ENCODE measurements at regions not wholly inside any gene's neighbourhood (a gene's known extent, or its start where the extent isn't known, plus 50 kb on each side); places are given as distances from the start of the nearest gene placed in this dataset.

DNA sequence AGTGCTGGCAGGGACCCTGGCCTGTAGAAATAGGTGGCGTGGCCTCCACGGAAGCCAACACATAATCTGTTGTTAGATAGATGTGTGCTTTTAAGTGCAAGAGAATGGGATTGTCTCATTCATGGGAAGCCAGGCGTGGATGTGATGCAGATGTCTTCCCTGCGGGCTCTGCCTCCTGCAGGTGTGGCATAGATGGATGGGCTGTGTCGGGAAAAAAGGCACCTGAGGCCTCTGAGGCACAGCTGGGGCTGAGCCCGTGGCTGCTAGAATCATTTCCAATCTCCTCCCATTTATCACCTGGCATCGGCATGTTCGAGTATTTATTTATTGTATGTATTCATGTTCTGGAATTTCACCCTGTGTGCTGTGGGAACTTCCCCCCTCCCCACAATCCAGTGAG is 353.4 kb upstream of the AJAP1 start:
- intact Hi-C loops (cut with DNase I; ENCODE audit: low total_unique reads): no loop called here
- H3K4me3 ChIP-seq (ENCODE audit: low read depth, poor library complexity, severe bottlenecking): no peak overlapping the region
- no peak for DNase-seq (ENCODE audit: low spot score in 2 of 2)
- WGBS, 2 donors: 48 to 53% methylated on average over 8 of the region's 8 CpGs
- TF ChIP-seq POLR2A (IDR thresholded peaks at IDR 0.05): no peak
- TF ChIP-seq, protein P1, sequence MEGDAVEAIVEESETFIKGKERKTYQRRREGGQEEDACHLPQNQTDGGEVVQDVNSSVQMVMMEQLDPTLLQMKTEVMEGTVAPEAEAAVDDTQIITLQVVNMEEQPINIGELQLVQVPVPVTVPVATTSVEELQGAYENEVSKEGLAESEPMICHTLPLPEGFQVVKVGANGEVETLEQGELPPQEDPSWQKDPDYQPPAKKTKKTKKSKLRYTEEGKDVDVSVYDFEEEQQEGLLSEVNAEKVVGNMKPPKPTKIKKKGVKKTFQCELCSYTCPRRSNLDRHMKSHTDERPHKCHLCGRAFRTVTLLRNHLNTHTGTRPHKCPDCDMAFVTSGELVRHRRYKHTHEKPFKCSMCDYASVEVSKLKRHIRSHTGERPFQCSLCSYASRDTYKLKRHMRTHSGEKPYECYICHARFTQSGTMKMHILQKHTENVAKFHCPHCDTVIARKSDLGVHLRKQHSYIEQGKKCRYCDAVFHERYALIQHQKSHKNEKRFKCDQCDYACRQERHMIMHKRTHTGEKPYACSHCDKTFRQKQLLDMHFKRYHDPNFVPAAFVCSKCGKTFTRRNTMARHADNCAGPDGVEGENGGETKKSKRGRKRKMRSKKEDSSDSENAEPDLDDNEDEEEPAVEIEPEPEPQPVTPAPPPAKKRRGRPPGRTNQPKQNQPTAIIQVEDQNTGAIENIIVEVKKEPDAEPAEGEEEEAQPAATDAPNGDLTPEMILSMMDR (IDR thresholded peaks at IDR 0.05): no peak

DNA sequence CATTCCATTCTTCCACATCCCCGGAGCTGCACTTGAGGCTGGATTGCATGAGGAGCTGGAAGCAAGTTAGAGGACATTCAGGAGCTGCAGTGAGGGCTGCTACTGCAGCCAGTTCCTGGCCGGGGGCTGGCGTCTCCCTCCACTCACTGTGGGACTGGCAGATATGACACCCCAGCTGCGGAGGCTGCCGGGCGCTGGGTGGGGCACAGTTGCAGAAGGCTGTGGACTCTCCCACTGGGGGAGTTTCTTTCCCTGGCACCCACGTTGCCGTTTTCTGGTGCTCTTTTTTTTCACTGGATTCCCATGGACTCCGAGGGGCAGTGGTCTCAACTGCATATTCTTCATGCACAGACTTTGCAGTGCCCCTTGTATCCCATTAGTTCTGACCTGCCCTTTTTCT is 351.1 kb upstream of the AJAP1 start:
- TF ChIP-seq POLR2A (IDR thresholded peaks at IDR 0.05): no peak
- TF ChIP-seq, protein P1 (IDR thresholded peaks at IDR 0.05): no peak
- intact Hi-C loops (cut with DNase I; ENCODE audit: low total_unique reads): no loop called here
- 56 to 68% methylated on average over 9 of the region's 9 CpGs for WGBS, 2 donors
- peak in 1 of 2 donors; percentile 71 for DNase-seq (ENCODE audit: low spot score in 2 of 2)
- no peak overlapping the region for H3K4me3 ChIP-seq (ENCODE audit: low read depth, poor library complexity, severe bottlenecking)

DNA sequence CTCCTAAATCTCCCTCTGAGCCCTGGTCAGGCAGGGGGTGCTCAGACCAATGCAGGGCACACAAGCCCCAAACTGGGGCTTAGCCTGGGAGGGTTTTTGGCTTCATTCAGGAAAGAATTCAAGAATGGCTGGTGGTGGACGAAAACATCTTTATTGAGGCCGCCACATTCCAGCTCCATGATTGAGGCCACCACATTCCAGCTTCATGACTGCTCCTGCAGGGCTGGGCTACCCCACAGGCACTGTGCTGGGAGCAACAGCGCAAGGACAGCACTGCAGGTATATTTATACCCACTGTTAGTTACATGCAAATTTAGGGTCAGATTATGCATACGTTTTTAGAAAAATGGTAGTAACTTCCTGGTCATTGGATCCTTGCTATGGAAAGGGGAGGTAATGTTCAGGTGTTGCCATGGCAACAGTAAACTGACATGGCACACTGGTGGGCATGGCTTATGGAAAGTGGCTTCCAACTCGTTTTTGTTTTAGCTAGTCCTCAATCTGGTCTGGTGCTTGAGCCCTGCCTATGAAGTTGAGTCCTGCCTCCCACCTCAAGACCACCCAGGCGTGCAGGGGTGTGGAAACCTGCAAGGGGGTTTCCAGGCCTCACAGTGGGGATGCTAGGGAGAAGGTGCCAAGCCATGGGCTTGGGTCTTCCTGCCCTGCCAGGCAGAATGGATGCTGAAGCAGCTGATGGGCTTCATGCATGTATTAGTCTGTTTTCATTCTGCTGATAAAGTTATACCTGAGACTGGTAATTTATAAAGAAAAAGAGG is 348.7 kb upstream of the AJAP1 start:
- DNase-seq (ENCODE audit: low spot score in 2 of 2): peak in 1 of 2 donors; percentile 67
- no peak for TF ChIP-seq POLR2A (IDR thresholded peaks at IDR 0.05)
- TF ChIP-seq, protein P1 (IDR thresholded peaks at IDR 0.05): no peak
- WGBS, 2 donors: 80 to 83% methylated on average over 6 of the region's 6 CpGs
- H3K4me3 ChIP-seq (ENCODE audit: low read depth, poor library complexity, severe bottlenecking): no peak overlapping the region
- intact Hi-C loops (cut with DNase I; ENCODE audit: low total_unique reads): no loop called here

DNA sequence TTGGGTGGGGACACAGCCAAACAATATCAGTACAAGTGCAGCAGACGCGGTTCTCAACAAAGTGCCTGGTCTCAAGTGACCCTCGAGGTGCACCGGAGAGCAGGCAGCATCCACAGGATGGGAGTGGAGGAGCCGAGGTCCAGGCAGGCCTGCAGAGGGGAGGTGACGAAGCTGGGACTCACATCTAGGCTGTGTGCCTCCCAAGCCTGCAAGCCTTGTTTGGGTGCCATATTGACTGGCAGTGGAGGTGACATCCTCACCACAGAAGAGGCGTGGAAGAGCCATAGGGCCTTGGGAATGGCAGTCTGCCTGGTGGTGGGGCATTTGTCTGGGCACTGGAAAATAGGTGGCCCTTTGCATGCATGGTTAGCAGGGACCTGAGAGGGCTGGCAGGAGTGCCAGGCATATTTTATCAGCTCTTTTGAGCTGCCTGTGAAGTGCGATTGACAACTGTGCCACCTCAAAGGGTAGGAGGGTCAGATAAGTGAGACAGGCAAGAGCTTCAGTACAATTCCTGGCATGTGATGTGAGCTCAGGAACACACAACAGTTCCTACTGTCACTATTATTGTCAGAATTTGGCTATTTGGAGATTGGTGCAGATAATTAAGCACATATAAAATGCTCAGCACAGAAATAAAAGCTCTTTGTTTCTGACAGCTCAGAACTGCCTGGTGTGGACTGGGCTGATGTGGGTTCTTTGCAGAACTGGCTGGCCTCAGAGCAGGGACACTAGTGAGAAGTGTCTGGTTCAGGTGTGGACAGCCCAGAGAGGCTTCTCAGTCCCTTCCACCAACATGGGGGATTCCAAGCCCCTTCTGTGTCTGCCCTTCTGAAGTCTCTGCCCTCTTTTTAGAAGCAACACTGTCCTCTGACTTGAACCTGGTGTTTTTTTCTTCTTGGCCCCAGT is 347.6 kb upstream of the AJAP1 start:
- DNase-seq (ENCODE audit: low spot score in 2 of 2): peak in 1 of 2 donors; percentile 65
- intact Hi-C loops (cut with DNase I; ENCODE audit: low total_unique reads): no loop called here
- 90 to 93% methylated on average over 8 of the region's 8 CpGs for WGBS, 2 donors
- TF ChIP-seq POLR2A (IDR thresholded peaks at IDR 0.05): no peak
- TF ChIP-seq, protein P1 (IDR thresholded peaks at IDR 0.05): no peak
- no peak overlapping the region for H3K4me3 ChIP-seq (ENCODE audit: low read depth, poor library complexity, severe bottlenecking)

DNA sequence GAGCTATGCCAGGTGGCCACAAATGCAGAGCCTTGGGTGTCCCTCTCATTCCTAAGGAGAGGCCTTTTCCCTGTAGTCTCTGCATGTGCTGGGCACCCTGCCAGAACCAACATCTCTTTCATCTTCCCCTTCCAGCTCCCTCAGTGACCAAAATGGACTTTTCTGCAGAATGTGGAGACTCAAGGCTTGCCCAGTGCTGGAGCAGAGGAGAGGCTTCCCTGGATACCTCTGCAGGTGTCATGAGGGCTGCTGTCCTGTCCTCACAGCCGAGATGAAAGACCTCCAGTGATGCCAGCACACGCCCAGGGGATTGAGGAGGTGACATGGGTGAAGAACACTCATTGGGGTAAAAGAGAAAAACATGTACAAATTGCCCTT is 347.0 kb upstream of the AJAP1 start:
- peak in 1 of 2 donors; percentile 49 for DNase-seq (ENCODE audit: low spot score in 2 of 2)
- no peak overlapping the region for H3K4me3 ChIP-seq (ENCODE audit: low read depth, poor library complexity, severe bottlenecking)
- no peak for TF ChIP-seq POLR2A (IDR thresholded peaks at IDR 0.05)
- TF ChIP-seq, protein P1 (IDR thresholded peaks at IDR 0.05): no peak
- WGBS, 2 donors: 51 to 61% methylated on average over 2 of the region's 2 CpGs
- intact Hi-C loops (cut with DNase I; ENCODE audit: low total_unique reads): no loop called here
